CD4-positive, alpha-beta T cell (primary cell): ENCODE measurements at regions not wholly inside any gene's neighbourhood (a gene's known extent, or its start where the extent isn't known, plus 50 kb on each side); places are given as distances from the start of the nearest gene placed in this dataset.

Experiments
- ATAC-seq: fragments of 200-7000 bp; cut with Tn5 transposase; one replicate; pipeline ENCODE4 v1.10.0; 2022; ENCODE audit warnings: mild to moderate bottlenecking; ENCODE audit not compliant: poor library complexity
- CTCF ChIA-PET: fragments of 350-600 bp; sonication (Branson Sonifier 250); formaldehyde crosslinking; loops from one replicate; lab custom pipeline; 2021; ENCODE audit warnings: antibody characterized with exemption, inconsistent platforms; lab: Charles Lee
- POLR2A ChIA-PET: fragments of 350-600 bp; sonication (Branson Sonifier 250); formaldehyde crosslinking; loops from one replicate; lab custom pipeline; 2021; ENCODE audit warnings: antibody characterized with exemption, inconsistent platforms; lab: Charles Lee
- DNase-seq, 14 experiments: peaks; one replicate each; pipeline ENCODE4 v3.0.0-alpha.2; 2013 to 2020; ENCODE audit warnings: mixed read lengths in 2 of 14
- H3K27ac ChIP-seq, 2 donors: one replicate each; pipeline versions ENCODE4 v1.5.1 to v1.7.0; 2013; ENCODE audit warnings: low read length in 2 of 2, low read depth in 1 of 2, mild to moderate bottlenecking in 1 of 2
- H3K27me3 ChIP-seq, 2 experiments: 1 replicate in 1 of 2; 2 replicates in 1 of 2; pipeline versions ENCODE4 v1.6.1 to v1.7.0; 2013; ENCODE audit warnings: low read length in 2 of 2, control low read depth in 1 of 2, mild to moderate bottlenecking in 1 of 2, moderate library complexity in 1 of 2; ENCODE audit not compliant: insufficient read depth in 2 of 2, control insufficient read depth in 1 of 2
- H3K36me3 ChIP-seq: one replicate; pipeline ENCODE4 v1.6.1; 2013; ENCODE audit warnings: low read length, control low read depth; ENCODE audit not compliant: insufficient read depth
- H3K4me1 ChIP-seq: one replicate; pipeline ENCODE4 v1.6.1; 2013; ENCODE audit warnings: low read length, control low read depth; ENCODE audit not compliant: insufficient read depth
- H3K4me3 ChIP-seq: one replicate; pipeline ENCODE4 v1.5.1; 2013; ENCODE audit warnings: mild to moderate bottlenecking, low read length, moderate library complexity
- H3K9me3 ChIP-seq, 2 experiments: 1 replicate in 1 of 2; 2 replicates in 1 of 2; pipeline versions ENCODE4 v1.6.1 to v1.7.0; 2013; ENCODE audit warnings: low read length in 2 of 2, mild to moderate bottlenecking in 2 of 2, control low read depth in 1 of 2, moderate library complexity in 1 of 2; ENCODE audit not compliant: control insufficient read depth in 1 of 2, insufficient read depth in 1 of 2
- H3K27ac Mint-ChIP-seq: one replicate; pipeline ENCODE4 v1.8.0; 2020; ENCODE audit warnings: mixed read lengths
- H3K27me3 Mint-ChIP-seq: one replicate; pipeline ENCODE4 v1.8.0; 2021; ENCODE audit warnings: mixed read lengths
- H3K36me3 Mint-ChIP-seq: one replicate; pipeline ENCODE4 v1.8.0; 2021; ENCODE audit warnings: low read depth, mixed read lengths
- H3K4me1 Mint-ChIP-seq: one replicate; pipeline ENCODE4 v1.8.0; 2021; ENCODE audit warnings: low read depth, mixed read lengths
- H3K4me3 Mint-ChIP-seq: one replicate; pipeline ENCODE4 v1.8.0; 2020; ENCODE audit warnings: mild to moderate bottlenecking, mixed read lengths
- H3K9me3 Mint-ChIP-seq: one replicate; pipeline ENCODE4 v1.8.0; 2020; ENCODE audit warnings: mixed read lengths
- intact Hi-C, 2 experiments: fragments of 100-400 bp; cut with DNase I in 1 of 2; cut with micrococcal nuclease in 1 of 2; formaldehyde crosslinking; loops; one replicate each; pipeline versions ENCODE4 v1.15.1 to v1.9.0; 2023 to 2025; cut with DNase I, micrococcal nuclease
- TF ChIP-seq, protein P1 (sequence below): fragments of 200-600 bp; IDR thresholded peaks from one replicate; pipeline ENCODE4 v1.8.0; 2022; ENCODE audit warnings: antibody characterized with exemption, mild to moderate bottlenecking

DNA sequence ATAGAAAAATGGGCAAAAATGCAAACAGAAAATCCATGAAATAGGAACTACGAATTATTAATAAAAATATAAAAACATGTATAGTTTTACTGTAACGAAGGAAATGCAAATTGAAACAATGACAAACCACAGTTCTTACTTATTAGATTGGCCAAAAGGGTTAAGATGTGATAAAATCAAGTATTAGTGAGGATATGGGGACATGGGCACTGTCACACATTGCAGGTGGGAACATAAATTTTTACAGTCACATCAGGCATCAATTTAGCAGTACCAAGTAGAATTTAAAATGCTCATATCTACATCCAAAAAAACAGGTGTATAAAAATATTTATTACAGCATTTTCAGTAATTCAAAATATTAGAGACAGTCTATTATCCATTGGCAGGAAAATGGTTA lies 353.2 kb upstream of the API5 start:
- CTCF ChIA-PET: no interaction called here
- Histone ChIP-seq H3K36me3 (no peaks in the 10 kb centered on the region), H3K27me3 (no peaks in the 10 kb centered on the region), H3K4me1 (no peaks in the 10 kb centered on the region), H3K4me3 (no peak overlapping the region), H3K27ac (no peak overlapping the region), H3K9me3 (peaks cover 0 to 10% of the 10 kb centered on the region in 2 experiments)
- TF ChIP-seq, protein P1, sequence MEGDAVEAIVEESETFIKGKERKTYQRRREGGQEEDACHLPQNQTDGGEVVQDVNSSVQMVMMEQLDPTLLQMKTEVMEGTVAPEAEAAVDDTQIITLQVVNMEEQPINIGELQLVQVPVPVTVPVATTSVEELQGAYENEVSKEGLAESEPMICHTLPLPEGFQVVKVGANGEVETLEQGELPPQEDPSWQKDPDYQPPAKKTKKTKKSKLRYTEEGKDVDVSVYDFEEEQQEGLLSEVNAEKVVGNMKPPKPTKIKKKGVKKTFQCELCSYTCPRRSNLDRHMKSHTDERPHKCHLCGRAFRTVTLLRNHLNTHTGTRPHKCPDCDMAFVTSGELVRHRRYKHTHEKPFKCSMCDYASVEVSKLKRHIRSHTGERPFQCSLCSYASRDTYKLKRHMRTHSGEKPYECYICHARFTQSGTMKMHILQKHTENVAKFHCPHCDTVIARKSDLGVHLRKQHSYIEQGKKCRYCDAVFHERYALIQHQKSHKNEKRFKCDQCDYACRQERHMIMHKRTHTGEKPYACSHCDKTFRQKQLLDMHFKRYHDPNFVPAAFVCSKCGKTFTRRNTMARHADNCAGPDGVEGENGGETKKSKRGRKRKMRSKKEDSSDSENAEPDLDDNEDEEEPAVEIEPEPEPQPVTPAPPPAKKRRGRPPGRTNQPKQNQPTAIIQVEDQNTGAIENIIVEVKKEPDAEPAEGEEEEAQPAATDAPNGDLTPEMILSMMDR: no peak
- POLR2A ChIA-PET: no interaction called here
- intact Hi-C loops: no loop called here
- H3K4me1 Mint-ChIP-seq: no peaks in the 10 kb centered on the region
- no peaks in the 10 kb centered on the region for H3K27me3 Mint-ChIP-seq
- no peak for ATAC-seq
- no peak overlapping the region for H3K4me3 Mint-ChIP-seq
- no peak overlapping the region for H3K27ac Mint-ChIP-seq
- no peak for DNase-seq
- peaks cover 3% of the 10 kb centered on the region for H3K9me3 Mint-ChIP-seq
- H3K36me3 Mint-ChIP-seq: no peaks in the 10 kb centered on the region

DNA sequence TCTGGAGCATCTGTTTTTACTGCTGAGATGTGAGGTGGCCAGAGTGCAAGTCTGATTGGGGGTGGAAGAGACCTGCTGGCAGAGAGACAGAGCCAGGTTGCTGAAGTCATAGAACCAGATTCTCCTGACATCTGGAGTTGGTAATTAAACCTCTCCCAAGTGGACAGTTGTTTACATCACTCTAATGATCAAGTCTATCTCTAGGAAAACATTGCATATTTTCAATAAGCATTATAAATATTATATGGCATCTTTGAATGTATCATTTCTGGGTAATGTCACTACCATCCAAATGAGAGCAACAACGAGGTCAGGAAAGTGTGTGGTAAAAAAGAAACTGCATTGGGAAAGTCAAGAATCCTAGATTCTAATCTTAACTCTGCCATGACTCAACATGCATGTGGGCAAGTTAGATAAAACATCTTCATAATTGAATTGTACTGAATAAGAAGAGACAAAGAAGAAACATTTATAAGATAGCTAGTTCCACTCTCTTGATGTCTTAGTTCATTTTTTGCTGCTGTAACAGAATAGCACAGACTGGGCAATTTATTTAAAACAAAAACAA lies 351.2 kb upstream of the API5 start:
- intact Hi-C loops: no loop called here
- Histone ChIP-seq H3K4me1 (no peaks in the 10 kb centered on the region), H3K27ac (no peak overlapping the region), H3K27me3 (no peaks in the 10 kb centered on the region), H3K9me3 (peaks cover 0 to 10% of the 10 kb centered on the region in 2 experiments), H3K4me3 (no peak overlapping the region), H3K36me3 (no peaks in the 10 kb centered on the region)
- TF ChIP-seq, protein P1: no peak
- Mint-ChIP-seq H3K36me3 (no peaks in the 10 kb centered on the region), H3K4me1 (no peaks in the 10 kb centered on the region), H3K9me3 (no peaks in the 10 kb centered on the region), H3K4me3 (no peak overlapping the region), H3K27me3 (no peaks in the 10 kb centered on the region), H3K27ac (no peak overlapping the region)
- CTCF ChIA-PET: no interaction called here
- DNase-seq: no peak
- POLR2A ChIA-PET: no interaction called here
- ATAC-seq: no peak

- Mint-ChIP-seq H3K4me1 (no peaks in the 10 kb centered on the region), H3K27me3 (no peaks in the 10 kb centered on the region), H3K4me3 (no peak overlapping the region), H3K36me3 (no peaks in the 10 kb centered on the region), H3K27ac (no peak overlapping the region), H3K9me3 (no peaks in the 10 kb centered on the region)
- H3K4me3 ChIP-seq: no peak overlapping the region
- TF ChIP-seq, protein P1: no peak
- no peak overlapping the region for H3K27ac ChIP-seq
- no peaks in the 10 kb centered on the region for H3K27me3 ChIP-seq
- H3K9me3 ChIP-seq: peaks cover 0 to 3% of the 10 kb centered on the region in 2 experiments
- H3K4me1 ChIP-seq: no peaks in the 10 kb centered on the region
- no peak for ATAC-seq
- intact Hi-C loops: no loop called here
- H3K36me3 ChIP-seq: no peaks in the 10 kb centered on the region
- POLR2A ChIA-PET: no interaction called here
- no peak for DNase-seq
- CTCF ChIA-PET: no interaction called here
These were observed 344.1 kb upstream of the API5 start for GRCh38 chr11:42967653-42968052.
